ENCODE measurements at regions not wholly inside any gene's neighbourhood (a gene's known extent, or its start where the extent isn't known, plus 50 kb on each side); places are given as distances from the start of the nearest gene placed in this dataset.
"Not testable (repeated sequence)": the region's sequence is repeated elsewhere in the genome, so short reads cannot be mapped to it uniquely, and the experiment has no call there.

GRCh38 chr4:169885893-169886292, 128.1 kb upstream of the HPF1 start:
- DNase-seq, result no peak

- no peak for DNase-seq
These were observed 124.0 kb upstream of the HPF1 start for GRCh38 chr4:169881769-169882168.

GRCh38 chr4:169870507-169870906, 112.8 kb upstream of the HPF1 start:
- no peak for DNase-seq

GRCh38 chr4:169869490-169869889, 111.7 kb upstream of the HPF1 start:
- DNase-seq, result no peak

GRCh38 chr4:169861593-169861992, 103.8 kb upstream of the HPF1 start:
- no peak for DNase-seq

- DNase-seq, result no peak
These were observed 101.8 kb upstream of the HPF1 start for GRCh38 chr4:169859366-169860216.

- DNase-seq, result no peak
These were observed 96.3 kb upstream of the HPF1 start for GRCh38 chr4:169854090-169854489.

- DNase-seq, result no peak
These were observed 94.7 kb upstream of the HPF1 start for GRCh38 chr4:169852481-169852880.

- DNase-seq, result no peak
These were observed 94.0 kb upstream of the HPF1 start for GRCh38 chr4:169851750-169852149.

- no peak for DNase-seq
These were observed 91.7 kb upstream of the HPF1 start for GRCh38 chr4:169849456-169849855.

- no peak for DNase-seq
These were observed 90.3 kb upstream of the HPF1 start for GRCh38 chr4:169848018-169848417.

GRCh38 chr4:169847171-169847570, 89.4 kb upstream of the HPF1 start:
- DNase-seq, result no peak

- no peak for DNase-seq
These were observed 88.7 kb upstream of the HPF1 start for GRCh38 chr4:169846396-169846795.

- DNase-seq, result no peak
These were observed 84.0 kb upstream of the HPF1 start for GRCh38 chr4:169841776-169842175.

GRCh38 chr4:169840554-169840953, 82.8 kb upstream of the HPF1 start:
- DNase-seq, result no peak

- DNase-seq, result not testable (repeated sequence)
These were observed 70.6 kb upstream of the HPF1 start for GRCh38 chr4:169828329-169828728.

GRCh38 chr4:169826634-169827187, 69.0 kb upstream of the HPF1 start:
- DNase-seq, result no peak

- peak; percentile 4 for DNase-seq
These were observed 65.9 kb upstream of the HPF1 start for GRCh38 chr4:169823685-169824084.

- no peak for DNase-seq
These were observed 63.7 kb upstream of the HPF1 start for GRCh38 chr4:169821402-169821801.

GRCh38 chr4:169818063-169818679, 60.4 kb upstream of the HPF1 start:
- DNase-seq, result no peak

- DNase-seq, result no peak
These were observed 57.9 kb upstream of the HPF1 start for GRCh38 chr4:169815606-169816005.

- no peak for DNase-seq
These were observed 53.7 kb upstream of the HPF1 start for GRCh38 chr4:169811476-169811875.

GRCh38 chr4:169810325-169811323, 52.9 kb upstream of the HPF1 start:
- DNase-seq, result no peak

Measured in activated naive CD4-positive, alpha-beta T cell treated with Interleukin-2 at 50 U/mL for 16 hours (primary cell).